GM13976 (cell line): ENCODE measurements at regions not wholly inside any gene's neighbourhood (a gene's known extent, or its start where the extent isn't known, plus 50 kb on each side); places are given as distances from the start of the nearest gene placed in this dataset.

Experiments used
- DNase-seq: peaks from one replicate; pipeline ENCODE4 v3.0.0; 2012; ENCODE audit warnings: low spot score
- in situ Hi-C: fragments of 300-500 bp; cut with MboI; formaldehyde crosslinking; loops from one replicate; pipeline ENCODE4 v1.12.0; 2022; ENCODE audit warnings: low sequenced_read_pairs, mixed read lengths, inconsistent platforms; ENCODE audit not compliant: unreplicated experiment
- TF ChIP-seq, protein P1 (sequence below): IDR thresholded peaks from 2 replicates; pipeline ENCODE4 v1.5.1; 2012; ENCODE audit warnings: borderline replicate concordance, mild to moderate bottlenecking; ENCODE audit not compliant: insufficient read depth; ENCODE audit errors: extremely low read depth, missing control alignments, control extremely low read depth

DNA sequence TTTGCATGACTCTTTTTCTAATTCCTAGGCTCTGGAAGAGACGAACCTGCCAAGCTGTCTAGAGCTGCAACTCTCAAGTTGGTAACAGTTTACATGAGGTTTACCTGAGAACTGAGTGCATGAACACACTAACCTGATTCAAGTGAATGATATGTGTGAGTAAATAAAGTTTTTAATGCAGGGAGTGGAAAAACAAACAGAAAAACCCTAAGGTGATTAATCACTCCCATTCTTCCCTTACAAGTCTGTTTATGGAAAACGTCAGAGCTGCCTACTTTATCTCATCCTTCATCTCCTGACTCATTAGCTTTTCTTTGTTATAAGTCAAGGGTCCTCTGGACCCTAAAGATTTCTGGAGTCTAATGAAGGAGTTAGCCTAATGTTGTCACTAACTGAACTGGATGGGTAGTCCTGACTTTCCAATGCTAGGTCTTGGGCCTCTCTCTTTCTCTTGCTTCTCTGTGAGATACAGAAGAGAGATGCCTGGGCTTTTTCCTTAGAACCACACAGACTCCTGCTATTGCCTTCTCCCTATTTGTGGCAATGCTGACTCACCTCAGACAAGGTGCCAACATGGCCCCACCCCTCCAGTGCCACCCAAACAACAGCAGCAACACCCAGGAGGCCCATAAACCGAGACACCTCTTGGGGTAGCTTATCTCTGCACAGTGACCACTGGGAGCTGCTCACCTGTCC lies 952.4 kb downstream of the EPHA4 start:
- no peak for DNase-seq
- in situ Hi-C loops = no loop called here
- TF ChIP-seq, protein P1, sequence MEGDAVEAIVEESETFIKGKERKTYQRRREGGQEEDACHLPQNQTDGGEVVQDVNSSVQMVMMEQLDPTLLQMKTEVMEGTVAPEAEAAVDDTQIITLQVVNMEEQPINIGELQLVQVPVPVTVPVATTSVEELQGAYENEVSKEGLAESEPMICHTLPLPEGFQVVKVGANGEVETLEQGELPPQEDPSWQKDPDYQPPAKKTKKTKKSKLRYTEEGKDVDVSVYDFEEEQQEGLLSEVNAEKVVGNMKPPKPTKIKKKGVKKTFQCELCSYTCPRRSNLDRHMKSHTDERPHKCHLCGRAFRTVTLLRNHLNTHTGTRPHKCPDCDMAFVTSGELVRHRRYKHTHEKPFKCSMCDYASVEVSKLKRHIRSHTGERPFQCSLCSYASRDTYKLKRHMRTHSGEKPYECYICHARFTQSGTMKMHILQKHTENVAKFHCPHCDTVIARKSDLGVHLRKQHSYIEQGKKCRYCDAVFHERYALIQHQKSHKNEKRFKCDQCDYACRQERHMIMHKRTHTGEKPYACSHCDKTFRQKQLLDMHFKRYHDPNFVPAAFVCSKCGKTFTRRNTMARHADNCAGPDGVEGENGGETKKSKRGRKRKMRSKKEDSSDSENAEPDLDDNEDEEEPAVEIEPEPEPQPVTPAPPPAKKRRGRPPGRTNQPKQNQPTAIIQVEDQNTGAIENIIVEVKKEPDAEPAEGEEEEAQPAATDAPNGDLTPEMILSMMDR = no peak

GRCh38 chr2:220626603-220627002 lies 945.5 kb downstream of the EPHA4 start:
- in situ Hi-C loops = no loop called here
- TF ChIP-seq, protein P1 = no peak
- DNase-seq = no peak

- in situ Hi-C loops = no loop called here
- DNase-seq = no peak
- TF ChIP-seq, protein P1 = no peak
Measured at GRCh38 chr2:220628252-220628651, 943.9 kb downstream of the EPHA4 start.

DNA sequence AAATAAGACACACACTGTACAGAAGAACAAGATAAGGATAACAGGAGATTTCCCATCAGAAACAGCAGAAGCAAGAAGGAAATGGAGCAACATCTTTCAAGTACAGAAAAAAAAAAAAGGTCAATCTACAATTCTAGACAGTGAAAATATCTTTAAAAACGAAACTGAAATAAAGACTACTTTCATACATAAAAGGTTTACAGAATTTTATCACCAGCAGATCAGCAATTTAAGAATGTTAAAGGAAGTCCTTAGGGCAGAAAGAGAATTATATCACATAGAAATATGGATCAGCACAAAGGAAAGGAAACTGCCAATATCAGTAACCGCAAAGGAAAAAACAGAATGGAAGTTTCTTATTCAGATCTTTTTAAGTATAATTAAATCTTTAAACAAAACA lies 931.0 kb downstream of the EPHA4 start:
- TF ChIP-seq, protein P1 = no peak
- in situ Hi-C loops = no loop called here
- DNase-seq = no peak

DNA sequence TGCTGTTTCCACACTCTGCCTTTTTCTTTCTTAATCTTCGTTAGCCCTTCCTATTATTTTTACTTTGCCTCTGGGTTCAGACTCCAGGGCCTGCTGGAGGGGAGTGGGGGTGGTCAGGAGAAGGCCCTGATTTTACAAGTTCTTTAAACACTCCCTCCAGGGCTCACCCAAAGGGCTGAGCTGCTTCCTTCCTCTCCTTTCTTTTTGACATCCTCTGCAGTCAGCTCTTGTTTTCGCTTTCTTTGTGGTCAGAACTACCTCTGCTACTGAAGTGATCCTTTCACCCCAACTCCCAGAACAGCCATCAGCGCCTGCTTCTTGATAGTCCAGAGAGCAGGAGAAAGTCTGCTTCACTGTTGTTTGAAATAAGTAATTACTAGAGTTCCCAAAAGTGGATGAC lies 925.7 kb downstream of the EPHA4 start:
- DNase-seq = no peak
- in situ Hi-C loops = no loop called here
- TF ChIP-seq, protein P1 = no peak

GRCh38 chr2:220648628-220649027 lies 923.5 kb downstream of the EPHA4 start:
- in situ Hi-C loops = no loop called here
- DNase-seq = no peak
- TF ChIP-seq, protein P1 = no peak
